Activated CD8-positive, alpha-beta memory T cell treated with anti-CD3 and anti-CD28 coated beads, Interleukin-2, amount 50 U/mL, for 24 hours (primary cell): ENCODE measurements at regions not wholly inside any gene's neighbourhood (a gene's known extent, or its start where the extent isn't known, plus 50 kb on each side); places are given as distances from the start of the nearest gene placed in this dataset.
"Not testable (repeated sequence)": the region's sequence is repeated elsewhere in the genome, so short reads cannot be mapped to it uniquely, and the experiment has no call there.

Experiments used
- DNase-seq: peaks from one replicate; pipeline ENCODE4 v3.0.0-alpha.2; 2020; ENCODE audit errors: extremely low read depth

- no peak for DNase-seq
These were observed 313.6 kb downstream of the ALDH8A1 start for GRCh38 chr6:134636186-134636799.

- no peak for DNase-seq
These were observed 314.9 kb downstream of the ALDH8A1 start for GRCh38 chr6:134634966-134635365.

GRCh38 chr6:134634466-134634865 lies 315.4 kb downstream of the ALDH8A1 start:
- DNase-seq: no peak

GRCh38 chr6:134632982-134633940 lies 315.3 kb upstream of the SGK1 start:
- not testable (repeated sequence) for DNase-seq

GRCh38 chr6:134632024-134632423 lies 314.1 kb upstream of the SGK1 start:
- no peak for DNase-seq

GRCh38 chr6:134631398-134631924 lies 313.5 kb upstream of the SGK1 start:
- DNase-seq: no peak

GRCh38 chr6:134630508-134631121 lies 312.7 kb upstream of the SGK1 start:
- DNase-seq: no peak

GRCh38 chr6:134628154-134628553 lies 310.2 kb upstream of the SGK1 start:
- no peak for DNase-seq

- DNase-seq: no peak
These were observed 309.8 kb upstream of the SGK1 start for GRCh38 chr6:134627707-134628106.

- no peak for DNase-seq
These were observed 308.7 kb upstream of the SGK1 start for GRCh38 chr6:134626589-134626988.

- no peak for DNase-seq
These were observed 308.2 kb upstream of the SGK1 start for GRCh38 chr6:134626086-134626485.

GRCh38 chr6:134624781-134625180 lies 306.9 kb upstream of the SGK1 start:
- DNase-seq: no peak

- DNase-seq: no peak
These were observed 305.5 kb upstream of the SGK1 start for GRCh38 chr6:134623401-134623800.

GRCh38 chr6:134622382-134623173 lies 304.7 kb upstream of the SGK1 start:
- DNase-seq: no peak

- DNase-seq: no peak
These were observed 303.9 kb upstream of the SGK1 start for GRCh38 chr6:134621858-134622257.

GRCh38 chr6:134619789-134620188 lies 301.9 kb upstream of the SGK1 start:
- DNase-seq: no peak

GRCh38 chr6:134619077-134619476 lies 301.2 kb upstream of the SGK1 start:
- DNase-seq: no peak

- DNase-seq: no peak
These were observed 296.9 kb upstream of the SGK1 start for GRCh38 chr6:134614606-134615485.

GRCh38 chr6:134612128-134612527 lies 294.2 kb upstream of the SGK1 start:
- DNase-seq: not testable (repeated sequence)

GRCh38 chr6:134610411-134610810 lies 292.5 kb upstream of the SGK1 start:
- DNase-seq: no peak
